ENCODE measurements at regions not wholly inside any gene's neighbourhood (a gene's known extent, or its start where the extent isn't known, plus 50 kb on each side); places are given as distances from the start of the nearest gene placed in this dataset.

DNA sequence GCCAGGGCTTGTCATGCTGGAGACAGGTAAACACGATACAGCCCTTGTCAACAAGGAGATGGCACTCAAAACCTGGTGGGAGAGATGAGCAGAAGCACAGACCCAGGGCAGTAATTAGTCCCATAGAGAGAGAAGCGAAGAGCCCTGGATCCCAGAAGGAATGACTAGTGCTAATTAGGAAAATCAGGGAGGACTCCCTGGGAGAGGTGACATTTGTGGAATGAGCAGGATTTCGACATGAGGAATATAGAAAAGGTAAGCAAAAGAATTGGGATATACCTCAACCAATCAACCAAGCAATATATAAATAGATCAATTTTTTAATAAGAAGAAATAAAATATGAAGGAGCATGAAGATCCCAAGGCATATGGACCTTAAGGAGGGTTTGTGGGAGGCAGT lies 98.5 kb upstream of the GJB5 start:
- Histone ChIP-seq H3K27me3 (ENCODE audit: control insufficient read depth in 2 of 2, insufficient read depth in 2 of 2, low read length in 2 of 2) (peaks cover 2 to 21% of the 10 kb centered on the region in 2 experiments; a peak in 2 of 5 replicates), H4K20me1 (replicated peaks; ENCODE audit: control insufficient read depth, insufficient read depth, low read length) (no peaks in the 10 kb centered on the region), H3K9me3 (replicated peaks; ENCODE audit: control insufficient read depth, insufficient read depth, low read depth, low read length) (no peaks in the 10 kb centered on the region), H3K9me1 (ENCODE audit: control insufficient read depth, insufficient read depth, low read length) (no peaks in the 10 kb centered on the region), H3K4me3 (no peak overlapping the region), H3K4me1 (replicated peaks in 1 of 2; ENCODE audit: control insufficient read depth in 2 of 2, insufficient read depth in 2 of 2, low read length in 2 of 2) (no peaks in the 10 kb centered on the region), H2AFZ (ENCODE audit: low read depth, low read length) (no peak overlapping the region), H3K79me2 (ENCODE audit: control insufficient read depth, insufficient read depth, low read length) (no peaks in the 10 kb centered on the region), H3K9ac (ENCODE audit: insufficient read depth in 1 of 2, low read depth in 2 of 2, low read length in 2 of 2) (no peak overlapping the region), H3K36me3 (ENCODE audit: control insufficient read depth, insufficient read depth, low read length) (no peaks in the 10 kb centered on the region), H3K4me2 (ENCODE audit: insufficient read depth, low read length) (no peak overlapping the region), H3K27ac (ENCODE audit: extremely low read depth, low read depth, low read length) (no peak overlapping the region)
- ATAC-seq: no peak
- in situ Hi-C loops (cut with MboI): no loop called here
- TF ChIP-seq, protein P1, sequence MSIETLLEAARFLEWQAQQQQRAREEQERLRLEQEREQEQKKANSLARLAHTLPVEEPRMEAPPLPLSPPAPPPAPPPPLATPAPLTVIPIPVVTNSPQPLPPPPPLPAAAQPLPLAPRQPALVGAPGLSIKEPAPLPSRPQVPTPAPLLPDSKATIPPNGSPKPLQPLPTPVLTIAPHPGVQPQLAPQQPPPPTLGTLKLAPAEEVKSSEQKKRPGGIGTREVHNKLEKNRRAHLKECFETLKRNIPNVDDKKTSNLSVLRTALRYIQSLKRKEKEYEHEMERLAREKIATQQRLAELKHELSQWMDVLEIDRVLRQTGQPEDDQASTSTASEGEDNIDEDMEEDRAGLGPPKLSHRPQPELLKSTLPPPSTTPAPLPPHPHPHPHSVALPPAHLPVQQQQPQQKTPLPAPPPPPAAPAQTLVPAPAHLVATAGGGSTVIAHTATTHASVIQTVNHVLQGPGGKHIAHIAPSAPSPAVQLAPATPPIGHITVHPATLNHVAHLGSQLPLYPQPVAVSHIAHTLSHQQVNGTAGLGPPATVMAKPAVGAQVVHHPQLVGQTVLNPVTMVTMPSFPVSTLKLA (conservative IDR thresholded peaks at IDR 0.05): no peak
- TF ChIP-seq TEAD1 (CRISPR knock-in tag; IDR thresholded peaks at IDR 0.05) (no peak), ZFP36 (IDR thresholded peaks at IDR 0.05; ENCODE audit: low read depth, low read length, partially characterized antibody) (peak; percentile 93), RBM25 (IDR thresholded peaks at IDR 0.05; ENCODE audit: low read depth, low read length, severe bottlenecking) (peak; percentile 18)
- WGBS (ENCODE audit: insufficient coverage, low coverage, missing lambda C conversion rate): 0% methylated on average over 3 of the region's 3 CpGs
- no peak for DNase-seq (ENCODE audit: extremely low read depth in 1 of 4, low spot score in 3 of 4)
- BruUV-seq (replicated peaks): no TSS peak
- no peak for FAIRE-seq
- intact Hi-C loops (cut with micrococcal nuclease): no loop called here
- CTCF ChIA-PET (ENCODE audit: low intra/inter-chr PET ratio): no interaction called here
- POLR2A ChIA-PET: no interaction called here

DNA sequence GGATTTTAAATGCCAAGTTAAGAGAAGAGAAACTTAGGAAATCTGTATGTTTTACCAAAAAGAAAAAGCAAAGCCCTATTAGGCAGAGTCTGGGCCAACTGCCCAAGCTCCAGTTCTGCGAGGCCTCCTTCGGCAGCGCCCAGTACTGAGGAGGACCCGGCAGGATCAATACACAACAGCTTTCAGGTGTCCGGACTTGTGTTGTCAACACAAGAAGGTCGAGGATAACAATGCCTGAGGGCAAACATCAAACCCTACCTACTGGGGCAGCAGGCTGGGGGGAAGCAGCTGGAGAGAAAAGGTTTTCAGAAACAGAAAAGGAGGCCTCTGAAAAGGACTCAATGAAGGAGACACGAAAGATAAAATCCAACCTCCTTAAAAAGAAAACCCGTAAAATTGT lies 98.1 kb upstream of the GJB5 start:
- in situ Hi-C loops (cut with MboI) (no loop called here), intact Hi-C loops (cut with micrococcal nuclease) (no loop called here)
- Histone ChIP-seq H3K9me1 (ENCODE audit: control insufficient read depth, insufficient read depth, low read length) (no peaks in the 10 kb centered on the region), H3K4me3 (no peak overlapping the region), H3K4me2 (ENCODE audit: insufficient read depth, low read length) (no peak overlapping the region), H3K9ac (ENCODE audit: insufficient read depth in 1 of 2, low read depth in 2 of 2, low read length in 2 of 2) (no peak overlapping the region), H3K4me1 (replicated peaks in 1 of 2; ENCODE audit: control insufficient read depth in 2 of 2, insufficient read depth in 2 of 2, low read length in 2 of 2) (no peaks in the 10 kb centered on the region), H3K9me3 (replicated peaks; ENCODE audit: control insufficient read depth, insufficient read depth, low read depth, low read length) (no peaks in the 10 kb centered on the region), H4K20me1 (replicated peaks; ENCODE audit: control insufficient read depth, insufficient read depth, low read length) (no peaks in the 10 kb centered on the region), H3K27ac (ENCODE audit: extremely low read depth, low read depth, low read length) (no peak overlapping the region), H3K27me3 (ENCODE audit: control insufficient read depth in 2 of 2, insufficient read depth in 2 of 2, low read length in 2 of 2) (peaks cover 2 to 22% of the 10 kb centered on the region in 2 experiments; a peak in 2 of 5 replicates), H3K79me2 (ENCODE audit: control insufficient read depth, insufficient read depth, low read length) (no peaks in the 10 kb centered on the region), H2AFZ (ENCODE audit: low read depth, low read length) (no peak overlapping the region), H3K36me3 (ENCODE audit: control insufficient read depth, insufficient read depth, low read length) (no peaks in the 10 kb centered on the region)
- BruUV-seq (replicated peaks): no TSS peak
- 0% methylated on average over 8 of the region's 8 CpGs for WGBS (ENCODE audit: insufficient coverage, low coverage, missing lambda C conversion rate)
- ChIA-PET POLR2A (no interaction called here), CTCF (ENCODE audit: low intra/inter-chr PET ratio) (no interaction called here)
- FAIRE-seq (no peak), DNase-seq (ENCODE audit: extremely low read depth in 1 of 4, low spot score in 3 of 4) (no peak), ATAC-seq (no peak)
- TF ChIP-seq ZNF165 (CRISPR knock-in tag; IDR thresholded peaks at IDR 0.05; ENCODE audit: borderline replicate concordance): no peak

Data from K562 (cell line).